HL-60 (cell line): ENCODE measurements at regions not wholly inside any gene's neighbourhood (a gene's known extent, or its start where the extent isn't known, plus 50 kb on each side); places are given as distances from the start of the nearest gene placed in this dataset.

ENCODE experiments used
- GABPA ChIP-seq: IDR thresholded peaks from 2 replicates; pipeline ENCODE4 v1.6.1; 2012; ENCODE audit warnings: low read depth
- POLR2AphosphoS5 ChIP-seq: IDR thresholded peaks from 2 replicates; pipeline ENCODE4 v1.6.1; 2012; ENCODE audit warnings: low read depth
- SPI1 ChIP-seq: IDR thresholded peaks from 2 replicates; pipeline ENCODE4 v1.6.1; 2012; ENCODE audit warnings: low read depth, mild to moderate bottlenecking, borderline replicate concordance
- TF ChIP-seq, protein P1 (sequence below): IDR thresholded peaks from one replicate; pipeline ENCODE4 v1.5.1; 2011; ENCODE audit warnings: low read length, control low read depth, inconsistent platforms; ENCODE audit not compliant: insufficient read depth
- TF ChIP-seq, protein P2 (sequence below): IDR thresholded peaks from 2 replicates; pipeline ENCODE4 v1.6.1; 2012; ENCODE audit warnings: low read depth; ENCODE audit not compliant: insufficient replicate concordance

DNA sequence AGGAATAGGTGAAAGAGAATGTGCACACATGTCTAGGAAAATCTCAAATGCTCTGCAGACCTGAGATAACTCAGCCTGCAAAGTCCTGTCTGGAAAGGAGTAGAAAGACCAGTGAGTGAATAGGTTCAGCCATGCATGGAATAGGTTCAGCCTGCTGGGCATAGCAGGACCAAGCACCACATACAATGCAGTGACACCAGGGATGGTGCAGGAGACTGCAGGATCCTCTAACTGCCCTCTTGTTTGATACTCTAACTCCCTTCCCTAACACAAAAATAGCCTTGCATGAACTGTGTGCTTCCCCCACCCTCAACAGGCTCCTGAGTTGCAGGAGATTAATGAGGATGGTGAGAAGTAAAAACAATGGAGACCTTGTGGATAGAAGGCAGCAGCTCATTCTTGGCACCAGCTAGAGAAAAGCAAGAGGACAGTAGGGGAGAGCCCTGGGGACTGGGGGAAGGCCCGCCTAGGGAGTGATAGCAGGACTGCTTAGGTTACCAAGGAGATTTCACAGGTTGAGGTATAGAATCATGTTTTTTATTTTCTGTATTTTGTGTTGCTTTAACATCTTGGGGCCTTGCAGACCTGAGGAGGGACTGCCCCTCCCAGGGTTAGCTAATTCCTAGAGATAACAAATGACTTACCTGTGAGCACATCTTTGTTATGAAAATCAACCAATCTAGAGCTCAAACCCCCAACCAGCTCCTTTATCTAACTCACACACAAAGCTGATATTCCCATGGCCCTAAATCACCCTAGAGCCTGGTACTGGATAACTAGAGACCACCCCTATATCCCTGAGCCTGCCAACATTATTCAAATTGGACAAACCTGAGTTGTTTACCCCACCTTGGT is 187.8 kb downstream of the PLPP4 start:
- TF ChIP-seq POLR2AphosphoS5 (no peak), SPI1 (no peak), GABPA (no peak)
- TF ChIP-seq, protein P1, sequence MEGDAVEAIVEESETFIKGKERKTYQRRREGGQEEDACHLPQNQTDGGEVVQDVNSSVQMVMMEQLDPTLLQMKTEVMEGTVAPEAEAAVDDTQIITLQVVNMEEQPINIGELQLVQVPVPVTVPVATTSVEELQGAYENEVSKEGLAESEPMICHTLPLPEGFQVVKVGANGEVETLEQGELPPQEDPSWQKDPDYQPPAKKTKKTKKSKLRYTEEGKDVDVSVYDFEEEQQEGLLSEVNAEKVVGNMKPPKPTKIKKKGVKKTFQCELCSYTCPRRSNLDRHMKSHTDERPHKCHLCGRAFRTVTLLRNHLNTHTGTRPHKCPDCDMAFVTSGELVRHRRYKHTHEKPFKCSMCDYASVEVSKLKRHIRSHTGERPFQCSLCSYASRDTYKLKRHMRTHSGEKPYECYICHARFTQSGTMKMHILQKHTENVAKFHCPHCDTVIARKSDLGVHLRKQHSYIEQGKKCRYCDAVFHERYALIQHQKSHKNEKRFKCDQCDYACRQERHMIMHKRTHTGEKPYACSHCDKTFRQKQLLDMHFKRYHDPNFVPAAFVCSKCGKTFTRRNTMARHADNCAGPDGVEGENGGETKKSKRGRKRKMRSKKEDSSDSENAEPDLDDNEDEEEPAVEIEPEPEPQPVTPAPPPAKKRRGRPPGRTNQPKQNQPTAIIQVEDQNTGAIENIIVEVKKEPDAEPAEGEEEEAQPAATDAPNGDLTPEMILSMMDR = no peak
- TF ChIP-seq, protein P2, sequence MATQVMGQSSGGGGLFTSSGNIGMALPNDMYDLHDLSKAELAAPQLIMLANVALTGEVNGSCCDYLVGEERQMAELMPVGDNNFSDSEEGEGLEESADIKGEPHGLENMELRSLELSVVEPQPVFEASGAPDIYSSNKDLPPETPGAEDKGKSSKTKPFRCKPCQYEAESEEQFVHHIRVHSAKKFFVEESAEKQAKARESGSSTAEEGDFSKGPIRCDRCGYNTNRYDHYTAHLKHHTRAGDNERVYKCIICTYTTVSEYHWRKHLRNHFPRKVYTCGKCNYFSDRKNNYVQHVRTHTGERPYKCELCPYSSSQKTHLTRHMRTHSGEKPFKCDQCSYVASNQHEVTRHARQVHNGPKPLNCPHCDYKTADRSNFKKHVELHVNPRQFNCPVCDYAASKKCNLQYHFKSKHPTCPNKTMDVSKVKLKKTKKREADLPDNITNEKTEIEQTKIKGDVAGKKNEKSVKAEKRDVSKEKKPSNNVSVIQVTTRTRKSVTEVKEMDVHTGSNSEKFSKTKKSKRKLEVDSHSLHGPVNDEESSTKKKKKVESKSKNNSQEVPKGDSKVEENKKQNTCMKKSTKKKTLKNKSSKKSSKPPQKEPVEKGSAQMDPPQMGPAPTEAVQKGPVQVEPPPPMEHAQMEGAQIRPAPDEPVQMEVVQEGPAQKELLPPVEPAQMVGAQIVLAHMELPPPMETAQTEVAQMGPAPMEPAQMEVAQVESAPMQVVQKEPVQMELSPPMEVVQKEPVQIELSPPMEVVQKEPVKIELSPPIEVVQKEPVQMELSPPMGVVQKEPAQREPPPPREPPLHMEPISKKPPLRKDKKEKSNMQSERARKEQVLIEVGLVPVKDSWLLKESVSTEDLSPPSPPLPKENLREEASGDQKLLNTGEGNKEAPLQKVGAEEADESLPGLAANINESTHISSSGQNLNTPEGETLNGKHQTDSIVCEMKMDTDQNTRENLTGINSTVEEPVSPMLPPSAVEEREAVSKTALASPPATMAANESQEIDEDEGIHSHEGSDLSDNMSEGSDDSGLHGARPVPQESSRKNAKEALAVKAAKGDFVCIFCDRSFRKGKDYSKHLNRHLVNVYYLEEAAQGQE = no peak
